ENCODE measurements at regions not wholly inside any gene's neighbourhood (a gene's known extent, or its start where the extent isn't known, plus 50 kb on each side); places are given as distances from the start of the nearest gene placed in this dataset.

- H4K20me1 ChIP-seq (ENCODE audit: insufficient read depth) = no peaks in the 10 kb centered on the region
- peaks cover 32% of the 10 kb centered on the region for H3K4me1 ChIP-seq (replicated peaks; ENCODE audit: insufficient read depth)
- H3K36me3 ChIP-seq (ENCODE audit: low read depth) = peaks cover 6% of the 10 kb centered on the region
- no peaks in the 10 kb centered on the region for H3K79me2 ChIP-seq (ENCODE audit: low read depth)
- H3K27me3 ChIP-seq (ENCODE audit: insufficient read depth, low read depth) = no peaks in the 10 kb centered on the region
- H3K4me3 ChIP-seq = no peak overlapping the region
- no peak for TF ChIP-seq EZH2 (IDR thresholded peaks at IDR 0.05; ENCODE audit: low read depth)
- TF ChIP-seq CTCF (conservative IDR thresholded peaks at IDR 0.05) = no peak
- no peak for DNase-seq
- H3K4me2 ChIP-seq = no peak overlapping the region
- BruUV-seq (replicated peaks) = no TSS peak
- H3K9me2 ChIP-seq (ENCODE audit: insufficient read depth) = no peaks in the 10 kb centered on the region
- peaks cover 26% of the 10 kb centered on the region for H3F3A ChIP-seq (ENCODE audit: insufficient read depth, low read depth)
- POLR2A ChIA-PET (ENCODE audit: unreplicated experiment) = no interaction called here
- CTCF ChIA-PET = interaction anchor here (0.6 kb wide), 1 partner anchor 10 kb away, joined by 3 read pairs; no protein-coding TSS in a partner anchor
- H3K9me3 ChIP-seq (ENCODE audit: insufficient read depth, low read depth) = peaks cover 20% of the 10 kb centered on the region
- no peak overlapping the region for H2AFZ ChIP-seq
- intact Hi-C loops (cut with micrococcal nuclease; ENCODE audit: unreplicated experiment) = loop anchor here (5.0 to 10.0 kb wide), 2 partner anchors 238 to 670 kb away; partner anchors contain the start of gene DENND1B
- no peak overlapping the region for H3K27ac ChIP-seq
Observed at GRCh38 chr1:198444792-198445191, 95.7 kb downstream of the ATP6V1G3 start.

DNA sequence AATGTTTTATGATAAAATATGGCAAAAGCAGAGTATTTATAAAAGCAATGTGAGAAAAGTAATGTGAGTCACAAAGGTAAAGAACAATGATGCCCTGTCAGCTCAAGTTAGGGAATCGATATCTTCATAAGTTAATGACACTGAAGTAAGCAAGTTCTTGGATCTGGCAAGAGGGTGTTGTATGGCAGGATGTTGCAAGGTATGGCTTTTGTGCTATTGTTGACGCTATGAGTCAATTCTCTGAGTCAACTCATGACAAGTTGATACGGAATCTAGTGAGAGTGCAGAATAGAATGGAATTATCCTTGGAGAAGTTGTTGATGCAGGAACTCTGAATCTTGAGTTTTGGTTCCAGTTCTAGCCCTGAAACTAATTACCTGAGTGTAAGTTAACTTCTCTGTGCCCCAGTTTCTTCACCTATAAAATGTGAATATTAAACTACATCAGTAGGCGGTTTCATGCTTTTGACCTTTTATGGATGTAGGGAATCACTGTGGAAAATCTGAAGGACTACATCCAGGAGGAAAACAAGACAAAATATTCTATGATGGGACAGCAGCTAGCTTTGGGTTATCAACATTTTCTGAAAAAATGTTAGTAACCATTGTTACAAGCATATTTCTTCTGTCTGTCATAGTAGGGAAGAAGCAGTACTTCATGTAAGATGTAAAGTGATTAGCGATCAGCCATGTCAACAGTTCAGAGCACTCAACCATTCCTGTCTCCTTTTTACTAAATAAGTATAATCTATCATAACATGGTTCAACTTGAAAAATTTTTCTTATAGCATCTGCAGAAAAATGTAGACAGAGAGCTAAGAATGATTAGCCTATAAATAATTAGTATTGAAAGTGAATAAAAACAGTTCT, 96.9 kb downstream of the ATP6V1G3 start:
- Histone ChIP-seq H4K20me1 (ENCODE audit: insufficient read depth) (no peaks in the 10 kb centered on the region), H3F3A (ENCODE audit: insufficient read depth, low read depth) (peaks cover 15% of the 10 kb centered on the region), H3K9me2 (ENCODE audit: insufficient read depth) (no peaks in the 10 kb centered on the region), H3K27ac (peak overlapping the region; percentile 89), H3K9me3 (ENCODE audit: insufficient read depth, low read depth) (peaks cover 16% of the 10 kb centered on the region), H3K36me3 (ENCODE audit: low read depth) (peaks cover 6% of the 10 kb centered on the region), H3K27me3 (ENCODE audit: insufficient read depth, low read depth) (no peaks in the 10 kb centered on the region), H3K79me2 (ENCODE audit: low read depth) (no peaks in the 10 kb centered on the region), H3K4me1 (replicated peaks; ENCODE audit: insufficient read depth) (peaks cover 20% of the 10 kb centered on the region), H3K4me2 (peak overlapping the region; percentile 35), H3K4me3 (no peak overlapping the region), H2AFZ (no peak overlapping the region)
- intact Hi-C loops (cut with micrococcal nuclease; ENCODE audit: unreplicated experiment) = loop anchor here (1.0 to 10.0 kb wide), 3 partner anchors 214 to 669 kb away; partner anchors contain the start of gene DENND1B
- TSS peak; percentile 91 for BruUV-seq (replicated peaks)
- TF ChIP-seq EZH2 (IDR thresholded peaks at IDR 0.05; ENCODE audit: low read depth) (no peak), CTCF (conservative IDR thresholded peaks at IDR 0.05) (no peak)
- ChIA-PET POLR2A (ENCODE audit: unreplicated experiment) (interaction anchor here (0.6 kb wide), 2 partner anchors 25 to 285 kb away, joined by 3 to 5 read pairs; no protein-coding TSS in a partner anchor), CTCF (no interaction called here)
- DNase-seq = peak; percentile 54 to 95

GRCh38 chr1:198440842-198441241, 99.6 kb downstream of the ATP6V1G3 start:
- H3K27me3 ChIP-seq (ENCODE audit: insufficient read depth, low read depth) = no peaks in the 10 kb centered on the region
- H3K27ac ChIP-seq = no peak overlapping the region
- intact Hi-C loops (cut with micrococcal nuclease; ENCODE audit: unreplicated experiment) = loop anchor here (10.0 kb wide), 1 partner anchor 666 kb away; the partner anchor contains the start of gene DENND1B
- no peak overlapping the region for H3K4me2 ChIP-seq
- POLR2A ChIA-PET (ENCODE audit: unreplicated experiment) = no interaction called here
- peaks cover 17% of the 10 kb centered on the region for H3K4me1 ChIP-seq (replicated peaks; ENCODE audit: insufficient read depth)
- no peaks in the 10 kb centered on the region for H3K79me2 ChIP-seq (ENCODE audit: low read depth)
- peaks cover 15% of the 10 kb centered on the region for H3F3A ChIP-seq (ENCODE audit: insufficient read depth, low read depth)
- H3K36me3 ChIP-seq (ENCODE audit: low read depth) = peaks cover 6% of the 10 kb centered on the region
- H3K4me3 ChIP-seq = no peak overlapping the region
- DNase-seq = no peak
- CTCF ChIA-PET = no interaction called here
- H3K9me3 ChIP-seq (ENCODE audit: insufficient read depth, low read depth) = peaks cover 16% of the 10 kb centered on the region
- H4K20me1 ChIP-seq (ENCODE audit: insufficient read depth) = no peaks in the 10 kb centered on the region
- TF ChIP-seq CTCF (conservative IDR thresholded peaks at IDR 0.05) (no peak), EZH2 (IDR thresholded peaks at IDR 0.05; ENCODE audit: low read depth) (no peak)
- no TSS peak for BruUV-seq (replicated peaks)
- H2AFZ ChIP-seq = no peak overlapping the region
- H3K9me2 ChIP-seq (ENCODE audit: insufficient read depth) = no peaks in the 10 kb centered on the region
